Loucy (cell line): ENCODE measurements at regions not wholly inside any gene's neighbourhood (a gene's known extent, or its start where the extent isn't known, plus 50 kb on each side); places are given as distances from the start of the nearest gene placed in this dataset.
A peak's percentile ranks its signal among the peaks of the same experiment; 100 is the strongest.

Experiments
- H2AFZ ChIP-seq: fragments of 200-600 bp; sonication (generic); 2 replicates; pipeline ENCODE4 v1.6.0; 2016; ENCODE audit warnings: antibody characterized with exemption, mild to moderate bottlenecking, low read length, moderate library complexity
- H3F3A ChIP-seq: fragments of 200-600 bp; 2 replicates; pipeline ENCODE4 v1.6.0; 2016; ENCODE audit warnings: antibody characterized with exemption, low read depth, mild to moderate bottlenecking
- H3K27me3 ChIP-seq: fragments of 200-600 bp; sonication (generic); 2 replicates; pipeline ENCODE4 v1.6.1; 2014; ENCODE audit warnings: low read length, mild to moderate bottlenecking; ENCODE audit not compliant: insufficient read depth, poor library complexity, severe bottlenecking
- H3K36me3 ChIP-seq: fragments of 200-600 bp; sonication (generic); 2 replicates; pipeline ENCODE4 v1.6.1; 2016; ENCODE audit warnings: low read length; ENCODE audit not compliant: insufficient read depth
- H3K4me1 ChIP-seq: fragments of 200-600 bp; sonication (generic); 2 replicates; pipeline ENCODE4 v1.5.1; 2014; ENCODE audit warnings: low read length, mild to moderate bottlenecking; ENCODE audit not compliant: insufficient read depth, poor library complexity, severe bottlenecking
- H3K4me2 ChIP-seq: fragments of 200-600 bp; sonication (generic); 2 replicates; pipeline ENCODE4 v1.6.0; 2014; ENCODE audit warnings: antibody characterized with exemption, low read length, low read depth, mild to moderate bottlenecking; ENCODE audit not compliant: poor library complexity, severe bottlenecking
- H3K4me3 ChIP-seq: fragments of 200-600 bp; sonication (generic); 2 replicates; pipeline ENCODE4 v1.5.1; 2014; ENCODE audit warnings: low read length, mild to moderate bottlenecking, mixed read lengths; ENCODE audit not compliant: poor library complexity, severe bottlenecking
- H3K79me2 ChIP-seq: fragments of 200-600 bp; sonication (generic); 2 replicates; pipeline ENCODE4 v1.6.1; 2014; ENCODE audit warnings: low read length; ENCODE audit not compliant: insufficient read depth
- H3K9ac ChIP-seq: fragments of 200-600 bp; sonication (generic); 2 replicates; pipeline ENCODE4 v1.6.0; 2014; ENCODE audit warnings: mild to moderate bottlenecking, low read depth, low read length, moderate library complexity; ENCODE audit not compliant: poor library complexity, severe bottlenecking
- H3K9me2 ChIP-seq: fragments of 200-600 bp; sonication (generic); replicated peaks from 2 replicates; pipeline ENCODE4 v1.6.1; 2016; ENCODE audit warnings: low read depth, low read length, mixed read lengths
- H3K9me3 ChIP-seq: fragments of 200-600 bp; sonication (generic); 2 replicates; pipeline ENCODE4 v1.6.1; 2014; ENCODE audit warnings: mild to moderate bottlenecking, antibody characterized with exemption, low read length, low read depth; ENCODE audit not compliant: insufficient read depth
- H4K20me1 ChIP-seq: fragments of 200-600 bp; sonication (generic); 2 replicates; pipeline ENCODE4 v1.6.0; 2014; ENCODE audit warnings: antibody characterized with exemption, low read length, mild to moderate bottlenecking; ENCODE audit not compliant: insufficient read depth, poor library complexity, severe bottlenecking
- CTCF ChIP-seq: fragments of 200-600 bp; sonication (generic); conservative IDR thresholded peaks from 2 replicates; pipeline ENCODE4 v1.5.1; 2014; ENCODE audit warnings: mild to moderate bottlenecking, antibody characterized with exemption, low read length
- EZH2phosphoT487 ChIP-seq: fragments of 200-600 bp; IDR thresholded peaks from 2 replicates; pipeline ENCODE4 v1.6.1; 2018; ENCODE audit warnings: antibody characterized with exemption, mild to moderate bottlenecking, moderate library complexity, borderline replicate concordance

- Histone ChIP-seq H3K4me1 (no peaks in the 10 kb centered on the region), H3K27me3 (no peaks in the 10 kb centered on the region), H3K9me3 (no peaks in the 10 kb centered on the region), H2AFZ (no peak overlapping the region), H3K79me2 (no peaks in the 10 kb centered on the region), H3K9ac (no peak overlapping the region), H3K4me3 (no peak overlapping the region), H4K20me1 (no peaks in the 10 kb centered on the region), H3F3A (no peaks in the 10 kb centered on the region), H3K36me3 (no peaks in the 10 kb centered on the region), H3K4me2 (no peak overlapping the region), H3K9me2 (no peaks in the 10 kb centered on the region)
- TF ChIP-seq CTCF (no peak), EZH2phosphoT487 (no peak)
Observed at GRCh38 chr10:81101062-81101461, 563.4 kb downstream of the SH2D4B start.

GRCh38 chr10:81104494-81104893 is 566.8 kb downstream of the SH2D4B start:
- Histone ChIP-seq H3K9ac (no peak overlapping the region), H4K20me1 (no peaks in the 10 kb centered on the region), H3F3A (no peaks in the 10 kb centered on the region), H3K9me3 (no peaks in the 10 kb centered on the region), H3K9me2 (no peaks in the 10 kb centered on the region), H3K4me2 (no peak overlapping the region), H3K4me1 (no peaks in the 10 kb centered on the region), H3K36me3 (no peaks in the 10 kb centered on the region), H2AFZ (no peak overlapping the region), H3K79me2 (no peaks in the 10 kb centered on the region), H3K27me3 (no peaks in the 10 kb centered on the region), H3K4me3 (no peak overlapping the region)
- TF ChIP-seq CTCF: no peak
- no peak for TF ChIP-seq EZH2phosphoT487

- Histone ChIP-seq H4K20me1 (no peaks in the 10 kb centered on the region), H3K36me3 (no peaks in the 10 kb centered on the region), H3F3A (no peaks in the 10 kb centered on the region), H3K4me2 (no peak overlapping the region), H2AFZ (0 out of 2 replicates have a peak overlapping the region, but pooled peaks have one; percentile 13), H3K4me1 (no peaks in the 10 kb centered on the region), H3K9me3 (no peaks in the 10 kb centered on the region), H3K27me3 (no peaks in the 10 kb centered on the region), H3K9me2 (no peaks in the 10 kb centered on the region), H3K9ac (no peak overlapping the region), H3K4me3 (no peak overlapping the region), H3K79me2 (no peaks in the 10 kb centered on the region)
- TF ChIP-seq EZH2phosphoT487 (no peak), CTCF (no peak)
Observed at GRCh38 chr10:81108516-81109199, 571.0 kb downstream of the SH2D4B start.
